Astrocyte of the cerebellum (primary cell): ENCODE measurements at regions not wholly inside any gene's neighbourhood (a gene's known extent, or its start where the extent isn't known, plus 50 kb on each side); places are given as distances from the start of the nearest gene placed in this dataset.

Source experiments
- DNase-seq: peaks from one replicate; pipeline ENCODE4 v3.0.0-alpha.2; 2011; ENCODE audit warnings: low read depth
- H3K4me3 ChIP-seq: 2 replicates; pipeline ENCODE4 v1.5.1; 2011; ENCODE audit warnings: mild to moderate bottlenecking, low read depth, low read length, moderate library complexity
- CTCF ChIP-seq: IDR thresholded peaks from 2 replicates; pipeline ENCODE4 v1.5.1; 2012; ENCODE audit warnings: low read length, low read depth, moderate library complexity, mild to moderate bottlenecking; ENCODE audit errors: missing control alignments
- in situ Hi-C: cut with HindIII; loops from 2 replicates; pipeline ENCODE4 v1.10.0; 2017; ENCODE audit warnings: low sequenced_read_pairs

GRCh38 chr21:15651172-15651571 is 78.6 kb upstream of the USP25 start:
- no peak overlapping the region for H3K4me3 ChIP-seq
- DNase-seq = no peak
- no peak for TF ChIP-seq CTCF
- in situ Hi-C loops = no loop called here

GRCh38 chr21:15653710-15654109 is 76.1 kb upstream of the USP25 start:
- in situ Hi-C loops = no loop called here
- no peak for DNase-seq
- no peak overlapping the region for H3K4me3 ChIP-seq
- TF ChIP-seq CTCF = no peak

- H3K4me3 ChIP-seq = no peak overlapping the region
- DNase-seq = no peak
- TF ChIP-seq CTCF = no peak
- in situ Hi-C loops = no loop called here
These were observed 75.6 kb upstream of the USP25 start for GRCh38 chr21:15654171-15654570.

- no peak overlapping the region for H3K4me3 ChIP-seq
- no peak for DNase-seq
- in situ Hi-C loops = no loop called here
- TF ChIP-seq CTCF = no peak
These were observed 69.9 kb upstream of the USP25 start for GRCh38 chr21:15659753-15660422.

- no peak overlapping the region for H3K4me3 ChIP-seq
- TF ChIP-seq CTCF = no peak
- in situ Hi-C loops = no loop called here
- no peak for DNase-seq
These were observed 69.4 kb upstream of the USP25 start for GRCh38 chr21:15660423-15660804.

- H3K4me3 ChIP-seq = no peak overlapping the region
- DNase-seq = peak; percentile 24
- no peak for TF ChIP-seq CTCF
- in situ Hi-C loops = no loop called here
These were observed 62.8 kb upstream of the USP25 start for GRCh38 chr21:15667010-15667409.

GRCh38 chr21:15667819-15668218 is 62.0 kb upstream of the USP25 start:
- in situ Hi-C loops = no loop called here
- TF ChIP-seq CTCF = no peak
- DNase-seq = no peak
- H3K4me3 ChIP-seq = no peak overlapping the region
